ENCODE measurements at regions not wholly inside any gene's neighbourhood (a gene's known extent, or its start where the extent isn't known, plus 50 kb on each side); places are given as distances from the start of the nearest gene placed in this dataset.

DNA sequence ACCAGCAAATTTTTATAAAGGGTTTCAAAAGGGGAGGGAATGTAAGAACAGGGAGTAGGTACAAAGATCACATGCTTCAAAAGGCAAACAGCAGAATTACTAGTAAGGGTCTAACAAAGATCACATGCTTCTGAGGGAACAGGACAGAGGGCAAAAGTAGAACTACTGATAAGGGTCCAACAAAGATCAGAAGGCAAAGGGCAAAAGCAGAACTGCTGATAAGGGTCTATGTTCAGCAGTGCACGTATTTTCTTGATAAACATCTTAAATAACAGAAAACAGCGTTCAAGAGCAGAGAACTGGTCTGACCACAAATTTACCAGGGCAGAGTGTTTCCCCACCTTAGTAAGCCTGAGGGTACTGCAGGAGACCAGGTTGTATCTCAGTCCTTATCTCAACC is 469.5 kb upstream of the PIK3R1 start:
- DNase-seq (ENCODE audit: low read depth): no peak
- TF ChIP-seq, protein P1, sequence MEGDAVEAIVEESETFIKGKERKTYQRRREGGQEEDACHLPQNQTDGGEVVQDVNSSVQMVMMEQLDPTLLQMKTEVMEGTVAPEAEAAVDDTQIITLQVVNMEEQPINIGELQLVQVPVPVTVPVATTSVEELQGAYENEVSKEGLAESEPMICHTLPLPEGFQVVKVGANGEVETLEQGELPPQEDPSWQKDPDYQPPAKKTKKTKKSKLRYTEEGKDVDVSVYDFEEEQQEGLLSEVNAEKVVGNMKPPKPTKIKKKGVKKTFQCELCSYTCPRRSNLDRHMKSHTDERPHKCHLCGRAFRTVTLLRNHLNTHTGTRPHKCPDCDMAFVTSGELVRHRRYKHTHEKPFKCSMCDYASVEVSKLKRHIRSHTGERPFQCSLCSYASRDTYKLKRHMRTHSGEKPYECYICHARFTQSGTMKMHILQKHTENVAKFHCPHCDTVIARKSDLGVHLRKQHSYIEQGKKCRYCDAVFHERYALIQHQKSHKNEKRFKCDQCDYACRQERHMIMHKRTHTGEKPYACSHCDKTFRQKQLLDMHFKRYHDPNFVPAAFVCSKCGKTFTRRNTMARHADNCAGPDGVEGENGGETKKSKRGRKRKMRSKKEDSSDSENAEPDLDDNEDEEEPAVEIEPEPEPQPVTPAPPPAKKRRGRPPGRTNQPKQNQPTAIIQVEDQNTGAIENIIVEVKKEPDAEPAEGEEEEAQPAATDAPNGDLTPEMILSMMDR (IDR thresholded peaks at IDR 0.05; ENCODE audit: insufficient read depth, low read depth, low read length, missing control alignments): no peak
- H3K4me3 ChIP-seq (ENCODE audit: low read length): no peak overlapping the region

DNA sequence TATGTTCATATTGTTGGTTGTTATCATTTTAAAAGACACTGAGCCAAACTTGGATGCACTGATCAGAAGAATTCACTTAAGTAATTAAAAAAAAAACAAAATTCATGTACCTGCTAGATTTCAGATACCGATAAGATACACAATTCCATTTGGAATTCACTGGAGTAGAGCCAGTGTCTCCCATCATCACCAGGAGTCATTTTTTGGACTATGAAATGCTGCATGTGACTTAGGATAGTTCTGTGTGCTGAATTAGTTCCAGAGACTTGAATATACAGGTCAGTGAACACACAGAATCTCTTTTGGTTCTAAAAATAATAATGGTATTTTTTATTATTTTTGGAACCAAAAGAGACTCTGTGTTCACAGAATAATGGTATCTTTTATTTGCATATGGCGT is 482.6 kb upstream of the PIK3R1 start:
- H3K4me3 ChIP-seq (ENCODE audit: low read length): no peak overlapping the region
- no peak for DNase-seq (ENCODE audit: low read depth)
- TF ChIP-seq, protein P1 (IDR thresholded peaks at IDR 0.05; ENCODE audit: insufficient read depth, low read depth, low read length, missing control alignments): no peak

DNA sequence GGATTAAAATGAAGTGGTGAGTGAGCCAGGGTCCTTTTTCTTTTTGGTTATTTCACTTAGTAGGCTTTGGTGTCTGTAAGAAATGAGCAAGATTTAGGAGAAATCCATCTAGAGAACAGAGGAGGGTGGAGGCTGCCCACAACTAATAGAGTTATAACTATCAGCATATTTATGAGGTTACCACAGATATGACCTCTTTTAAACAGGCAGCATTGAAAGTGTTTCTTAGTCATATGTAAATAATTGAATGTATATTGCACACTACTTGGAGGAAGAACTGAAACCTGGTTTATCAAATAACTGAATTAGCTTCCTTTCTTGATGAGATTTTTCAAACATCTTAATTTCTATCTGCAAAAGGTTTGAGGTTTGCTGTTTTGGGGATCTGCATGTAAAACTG is 483.1 kb upstream of the PIK3R1 start:
- no peak for DNase-seq (ENCODE audit: low read depth)
- TF ChIP-seq, protein P1 (IDR thresholded peaks at IDR 0.05; ENCODE audit: insufficient read depth, low read depth, low read length, missing control alignments): no peak

DNA sequence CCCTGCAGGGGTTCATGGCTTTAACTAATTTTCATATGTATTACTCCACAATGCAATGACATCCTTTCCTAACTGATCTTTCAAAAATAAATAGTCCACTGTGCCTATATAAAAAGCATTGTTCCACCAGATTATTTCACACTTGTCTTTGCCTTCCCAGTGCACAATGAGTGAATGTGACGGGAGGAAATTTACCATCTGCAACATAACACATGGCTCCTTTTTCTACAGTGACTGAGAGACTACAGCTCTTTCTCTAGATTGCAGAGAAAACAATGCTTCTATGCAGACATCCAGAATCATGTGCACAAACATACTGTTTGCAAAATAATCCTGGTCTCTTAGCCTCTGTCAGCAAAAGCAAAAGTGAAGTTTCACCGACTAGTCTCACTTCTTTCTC is 483.7 kb upstream of the PIK3R1 start:
- TF ChIP-seq, protein P1 (IDR thresholded peaks at IDR 0.05; ENCODE audit: insufficient read depth, low read depth, low read length, missing control alignments): no peak
- no peak for DNase-seq (ENCODE audit: low read depth)
- no peak overlapping the region for H3K4me3 ChIP-seq (ENCODE audit: low read length)

More for the DNA sequence above, 483.1 kb upstream of the PIK3R1 start:
- no peak overlapping the region for H3K4me3 ChIP-seq (ENCODE audit: low read length)

GRCh38 chr5:67730917-67731474 is 484.6 kb upstream of the PIK3R1 start:
- no peak for DNase-seq (ENCODE audit: low read depth)
- H3K4me3 ChIP-seq (ENCODE audit: low read length): no peak overlapping the region
- TF ChIP-seq, protein P1 (IDR thresholded peaks at IDR 0.05; ENCODE audit: insufficient read depth, low read depth, low read length, missing control alignments): no peak

DNA sequence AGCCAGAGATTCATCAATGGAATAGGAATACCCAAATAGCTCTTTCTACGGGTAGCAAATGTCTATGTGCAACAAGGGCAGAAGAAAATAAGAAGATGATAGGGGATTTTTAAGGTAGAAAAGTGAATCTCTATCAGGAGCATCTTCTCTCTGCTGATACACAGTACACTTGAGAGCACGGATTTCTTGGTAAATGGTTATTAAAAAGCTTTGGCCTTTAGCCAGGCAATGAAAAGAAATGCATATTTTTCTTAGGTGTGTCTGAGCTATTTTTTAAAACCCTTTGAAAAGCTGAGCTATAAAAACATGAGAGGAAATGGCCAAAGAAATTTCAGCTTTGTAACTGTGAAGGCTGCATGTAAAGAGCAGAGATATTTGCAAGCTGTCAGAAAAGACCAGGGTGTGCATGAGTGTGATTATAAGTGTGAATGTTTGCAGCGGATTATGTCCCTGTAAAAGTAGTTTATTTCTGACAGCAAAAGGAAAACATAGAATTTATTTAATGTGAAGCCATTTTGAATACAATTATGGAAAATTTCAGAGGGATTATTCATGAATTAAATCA is 487.1 kb upstream of the PIK3R1 start:
- no peak for DNase-seq (ENCODE audit: low read depth)
- H3K4me3 ChIP-seq (ENCODE audit: low read length): no peak overlapping the region
- TF ChIP-seq, protein P1 (IDR thresholded peaks at IDR 0.05; ENCODE audit: insufficient read depth, low read depth, low read length, missing control alignments): no peak

GRCh38 chr5:67725604-67726003 is 490.0 kb upstream of the PIK3R1 start:
- TF ChIP-seq, protein P1 (IDR thresholded peaks at IDR 0.05; ENCODE audit: insufficient read depth, low read depth, low read length, missing control alignments): no peak
- no peak overlapping the region for H3K4me3 ChIP-seq (ENCODE audit: low read length)
- no peak for DNase-seq (ENCODE audit: low read depth)
